ENCODE measurements at regions not wholly inside any gene's neighbourhood (a gene's known extent, or its start where the extent isn't known, plus 50 kb on each side); places are given as distances from the start of the nearest gene placed in this dataset.

DNA sequence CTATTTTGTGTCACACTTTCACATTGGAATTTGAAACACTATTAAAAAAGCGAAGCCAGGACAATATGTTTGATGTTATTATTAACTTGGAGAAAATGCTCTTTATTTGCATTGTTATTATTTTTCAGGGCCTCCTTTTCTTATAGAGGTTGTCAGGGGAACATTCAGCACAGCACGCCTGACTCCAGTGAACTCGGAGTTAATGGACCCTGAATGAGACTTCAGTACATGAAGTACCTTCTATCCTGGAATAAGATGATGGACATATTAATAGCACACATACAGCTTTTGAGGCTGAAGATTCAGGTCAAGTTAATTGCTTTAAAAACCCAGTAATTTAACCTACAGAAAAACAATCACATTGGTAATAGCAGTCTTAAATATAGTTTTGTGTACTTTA is 652.9 kb downstream of the SEMA5A start:
- no peaks in the 10 kb centered on the region for H3K36me3 ChIP-seq (ENCODE audit: control insufficient read depth, insufficient read depth, low read length)
- TF ChIP-seq, protein P1, sequence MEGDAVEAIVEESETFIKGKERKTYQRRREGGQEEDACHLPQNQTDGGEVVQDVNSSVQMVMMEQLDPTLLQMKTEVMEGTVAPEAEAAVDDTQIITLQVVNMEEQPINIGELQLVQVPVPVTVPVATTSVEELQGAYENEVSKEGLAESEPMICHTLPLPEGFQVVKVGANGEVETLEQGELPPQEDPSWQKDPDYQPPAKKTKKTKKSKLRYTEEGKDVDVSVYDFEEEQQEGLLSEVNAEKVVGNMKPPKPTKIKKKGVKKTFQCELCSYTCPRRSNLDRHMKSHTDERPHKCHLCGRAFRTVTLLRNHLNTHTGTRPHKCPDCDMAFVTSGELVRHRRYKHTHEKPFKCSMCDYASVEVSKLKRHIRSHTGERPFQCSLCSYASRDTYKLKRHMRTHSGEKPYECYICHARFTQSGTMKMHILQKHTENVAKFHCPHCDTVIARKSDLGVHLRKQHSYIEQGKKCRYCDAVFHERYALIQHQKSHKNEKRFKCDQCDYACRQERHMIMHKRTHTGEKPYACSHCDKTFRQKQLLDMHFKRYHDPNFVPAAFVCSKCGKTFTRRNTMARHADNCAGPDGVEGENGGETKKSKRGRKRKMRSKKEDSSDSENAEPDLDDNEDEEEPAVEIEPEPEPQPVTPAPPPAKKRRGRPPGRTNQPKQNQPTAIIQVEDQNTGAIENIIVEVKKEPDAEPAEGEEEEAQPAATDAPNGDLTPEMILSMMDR (IDR thresholded peaks at IDR 0.05; ENCODE audit: insufficient read depth, low read length, poor library complexity, severe bottlenecking): no peak
- DNase-seq (ENCODE audit: extremely low read depth, insufficient read length): no peak
- H3K4me3 ChIP-seq (replicated peaks; ENCODE audit: low read depth, low read length): no peak overlapping the region
- no peaks in the 10 kb centered on the region for H3K27me3 ChIP-seq (replicated peaks; ENCODE audit: control insufficient read depth, insufficient read depth, low read length)

DNA sequence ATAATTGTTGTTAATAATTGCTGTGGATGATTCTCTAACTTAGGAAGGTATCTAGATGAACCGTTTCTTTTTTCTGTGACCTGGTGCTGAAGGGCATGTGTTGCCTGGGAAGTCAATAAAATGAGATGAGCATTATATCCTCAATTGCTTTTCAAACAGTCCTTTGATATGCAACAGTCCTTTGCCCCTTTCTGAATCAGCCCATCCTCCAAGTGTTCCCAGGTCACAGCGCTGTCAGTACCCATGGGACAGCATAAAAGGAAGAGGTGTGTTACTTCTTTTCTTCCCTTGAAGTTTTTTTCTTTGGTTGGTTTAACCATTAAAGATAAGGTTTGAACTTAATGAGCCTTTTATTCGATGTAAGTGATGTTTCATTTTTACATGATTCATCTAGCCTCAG is 651.8 kb downstream of the SEMA5A start:
- TF ChIP-seq, protein P1 (IDR thresholded peaks at IDR 0.05; ENCODE audit: insufficient read depth, low read length, poor library complexity, severe bottlenecking): no peak
- no peaks in the 10 kb centered on the region for H3K27me3 ChIP-seq (replicated peaks; ENCODE audit: control insufficient read depth, insufficient read depth, low read length)
- DNase-seq (ENCODE audit: extremely low read depth, insufficient read length): no peak
- H3K36me3 ChIP-seq (ENCODE audit: control insufficient read depth, insufficient read depth, low read length): no peaks in the 10 kb centered on the region
- H3K4me3 ChIP-seq (replicated peaks; ENCODE audit: low read depth, low read length): no peak overlapping the region

DNA sequence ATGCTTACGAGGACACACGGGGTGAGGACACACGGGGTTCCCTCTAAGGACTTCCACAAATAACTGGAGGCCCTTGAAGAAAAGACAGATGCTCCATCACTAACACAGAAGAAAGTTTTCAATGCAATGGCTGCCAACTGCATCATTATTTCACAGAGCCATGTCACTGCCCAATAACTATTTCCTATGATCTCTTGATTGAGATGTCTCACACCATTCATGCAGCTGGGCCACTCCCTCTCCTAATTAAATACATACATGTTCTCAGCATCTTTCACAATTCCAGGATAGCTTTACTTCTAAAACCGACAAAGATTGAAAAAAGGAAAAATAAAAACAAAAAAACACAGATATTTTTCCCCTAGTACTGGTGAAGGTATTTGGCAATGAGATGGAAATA is 650.8 kb downstream of the SEMA5A start:
- H3K4me3 ChIP-seq (replicated peaks; ENCODE audit: low read depth, low read length): no peak overlapping the region
- no peak for DNase-seq (ENCODE audit: extremely low read depth, insufficient read length)
- H3K27me3 ChIP-seq (replicated peaks; ENCODE audit: control insufficient read depth, insufficient read depth, low read length): no peaks in the 10 kb centered on the region
- no peaks in the 10 kb centered on the region for H3K36me3 ChIP-seq (ENCODE audit: control insufficient read depth, insufficient read depth, low read length)
- TF ChIP-seq, protein P1 (IDR thresholded peaks at IDR 0.05; ENCODE audit: insufficient read depth, low read length, poor library complexity, severe bottlenecking): no peak

DNA sequence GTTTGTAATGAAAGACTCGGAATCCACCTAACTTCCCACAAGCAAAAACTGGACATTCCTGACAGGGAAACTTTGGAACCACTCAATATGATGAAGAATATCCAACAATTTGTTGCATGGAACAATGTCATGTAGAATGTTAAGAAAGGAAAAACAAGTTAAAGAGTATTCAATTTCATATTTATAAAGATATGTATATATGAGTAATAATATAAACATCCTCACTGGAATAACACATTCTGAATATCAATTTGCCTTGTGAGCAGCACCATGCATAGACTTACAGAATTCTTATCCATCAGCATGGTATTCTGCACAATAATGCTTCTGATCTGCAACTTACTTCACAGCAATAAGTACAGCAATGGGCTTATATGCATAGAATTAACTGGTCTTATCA is 650.3 kb downstream of the SEMA5A start:
- DNase-seq (ENCODE audit: extremely low read depth, insufficient read length): no peak
- TF ChIP-seq, protein P1 (IDR thresholded peaks at IDR 0.05; ENCODE audit: insufficient read depth, low read length, poor library complexity, severe bottlenecking): no peak

DNA sequence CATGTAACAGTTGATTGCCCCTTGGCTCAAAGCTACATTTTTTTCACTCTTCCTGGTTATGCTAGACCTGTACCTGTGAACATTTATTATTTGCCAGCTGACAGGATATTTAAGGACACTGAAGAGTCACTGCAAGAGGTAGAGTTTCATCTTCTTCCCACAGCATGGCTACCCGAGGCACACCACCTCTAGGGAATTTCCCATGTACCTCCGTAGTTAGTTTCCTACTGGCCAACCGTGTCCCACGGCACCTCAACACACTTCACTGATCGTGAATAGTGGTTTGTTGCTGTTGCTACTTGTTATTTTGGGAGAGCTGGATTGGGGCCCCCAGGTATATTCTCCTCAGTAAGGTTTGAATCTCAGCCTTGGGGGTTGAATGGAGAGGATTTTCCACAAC is 648.6 kb downstream of the SEMA5A start:
- TF ChIP-seq, protein P1 (IDR thresholded peaks at IDR 0.05; ENCODE audit: insufficient read depth, low read length, poor library complexity, severe bottlenecking): no peak

More for the DNA sequence above, 650.3 kb downstream of the SEMA5A start:
- Histone ChIP-seq H3K27me3 (replicated peaks; ENCODE audit: control insufficient read depth, insufficient read depth, low read length) (no peaks in the 10 kb centered on the region), H3K4me3 (replicated peaks; ENCODE audit: low read depth, low read length) (no peak overlapping the region), H3K36me3 (ENCODE audit: control insufficient read depth, insufficient read depth, low read length) (no peaks in the 10 kb centered on the region)

DNA sequence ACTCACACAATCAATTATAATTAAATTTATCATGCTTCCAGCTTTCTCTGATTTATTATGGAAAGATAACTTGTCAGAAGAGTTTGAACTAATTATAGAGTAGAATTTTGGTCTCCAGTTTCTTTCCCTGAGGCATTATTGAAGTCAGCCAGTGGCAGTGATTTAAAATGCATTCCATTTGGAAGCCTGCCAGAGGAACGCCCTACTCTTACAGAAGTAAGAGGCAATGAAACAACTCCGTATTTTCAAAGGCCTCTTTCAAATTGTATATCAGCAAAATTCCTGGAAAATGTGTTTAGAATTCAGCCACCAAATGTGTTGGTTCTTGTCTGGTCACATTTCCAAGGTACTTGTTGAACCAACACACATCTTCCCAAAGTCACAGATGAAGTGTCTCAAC is 640.9 kb downstream of the SEMA5A start:
- no peaks in the 10 kb centered on the region for H3K27me3 ChIP-seq (replicated peaks; ENCODE audit: control insufficient read depth, insufficient read depth, low read length)
- H3K36me3 ChIP-seq (ENCODE audit: control insufficient read depth, insufficient read depth, low read length): no peaks in the 10 kb centered on the region
- no peak for DNase-seq (ENCODE audit: extremely low read depth, insufficient read length)
- TF ChIP-seq, protein P1 (IDR thresholded peaks at IDR 0.05; ENCODE audit: insufficient read depth, low read length, poor library complexity, severe bottlenecking): no peak
- H3K4me3 ChIP-seq (replicated peaks; ENCODE audit: low read depth, low read length): no peak overlapping the region

More for the DNA sequence above, 648.6 kb downstream of the SEMA5A start:
- no peak overlapping the region for H3K4me3 ChIP-seq (replicated peaks; ENCODE audit: low read depth, low read length)
- no peak for DNase-seq (ENCODE audit: extremely low read depth, insufficient read length)
- H3K27me3 ChIP-seq (replicated peaks; ENCODE audit: control insufficient read depth, insufficient read depth, low read length): no peaks in the 10 kb centered on the region
- H3K36me3 ChIP-seq (ENCODE audit: control insufficient read depth, insufficient read depth, low read length): no peaks in the 10 kb centered on the region

Data from GM06990 (cell line).